K562 (cell line): ENCODE measurements at regions not wholly inside any gene's neighbourhood (a gene's known extent, or its start where the extent isn't known, plus 50 kb on each side); places are given as distances from the start of the nearest gene placed in this dataset.
A peak's percentile ranks its signal among the peaks of the same experiment; 100 is the strongest.

ENCODE experiments used
- BRD9 ChIP-seq: fragments of 450-650 bp; IDR thresholded peaks from 2 replicates; pipeline ENCODE4 v1.6.1; 2018; ENCODE audit warnings: low read depth; ENCODE audit not compliant: partially characterized antibody
- CBX3 ChIP-seq, 2 experiments: IDR thresholded peaks; 1 replicate in 1 of 2; 2 replicates in 1 of 2; pipeline ENCODE4 v1.6.1; 2012; ENCODE audit warnings: inconsistent platforms in 2 of 2, low read length in 2 of 2, borderline replicate concordance in 1 of 2, control low read depth in 1 of 2
- DNMT1 ChIP-seq: fragments of 450-650 bp; IDR thresholded peaks from 2 replicates; pipeline ENCODE4 v1.6.1; 2016; ENCODE audit warnings: antibody characterized with exemption, mild to moderate bottlenecking
- KAT7 ChIP-seq: sonication (generic); formaldehyde crosslinking; IDR thresholded peaks from 2 replicates; pipeline ENCODE4 v1.8.0; 2022; ENCODE audit warnings: missing genetic modification reagents, mild to moderate bottlenecking, borderline replicate concordance
- MAFF ChIP-seq: IDR thresholded peaks from 2 replicates; pipeline ENCODE4 v1.6.1; 2012; ENCODE audit warnings: low read length, improper control_type of control experiment
- MEF2A ChIP-seq: IDR thresholded peaks from 2 replicates; pipeline ENCODE4 v1.6.1; 2011; ENCODE audit warnings: low read depth, mild to moderate bottlenecking, low read length, moderate library complexity; ENCODE audit not compliant: control insufficient read depth
- NCOA4 ChIP-seq: fragments of 450-650 bp; IDR thresholded peaks from 2 replicates; pipeline ENCODE4 v1.6.1; 2018; ENCODE audit warnings: mild to moderate bottlenecking; ENCODE audit not compliant: partially characterized antibody
- NCOR1 ChIP-seq: fragments of 450-650 bp; IDR thresholded peaks from 2 replicates; pipeline ENCODE4 v1.6.1; 2016; ENCODE audit warnings: mild to moderate bottlenecking, moderate library complexity
- NR3C1 ChIP-seq: sonication (generic); formaldehyde crosslinking; IDR thresholded peaks from 2 replicates; pipeline ENCODE4 v1.8.1; 2022; ENCODE audit warnings: missing genetic modification reagents
- PHB2 ChIP-seq: fragments of 450-650 bp; IDR thresholded peaks from 2 replicates; pipeline ENCODE4 v1.6.1; 2017; ENCODE audit warnings: low read depth
- POLR2AphosphoS5 ChIP-seq: IDR thresholded peaks from 2 replicates; pipeline ENCODE4 v1.6.1; 2011; ENCODE audit warnings: mild to moderate bottlenecking, low read depth, low read length, moderate library complexity; ENCODE audit not compliant: control insufficient read depth, insufficient read depth
- RREB1 ChIP-seq: fragments of 250-450 bp; sonication (Bioruptor Pico); IDR thresholded peaks from 2 replicates; pipeline ENCODE4 v1.4.0; 2020
- ZBTB8A ChIP-seq: fragments of 450-650 bp; IDR thresholded peaks from 2 replicates; pipeline ENCODE4 v1.6.1; 2018; ENCODE audit warnings: mild to moderate bottlenecking, moderate library complexity; ENCODE audit not compliant: partially characterized antibody
- ZNF121 ChIP-seq: sonication (generic); formaldehyde crosslinking; conservative IDR thresholded peaks from 2 replicates; pipeline ENCODE4 v1.8.0; 2022; ENCODE audit warnings: missing genetic modification reagents
- ZNF224 ChIP-seq: sonication (generic); formaldehyde crosslinking; IDR thresholded peaks from 2 replicates; pipeline ENCODE4 v1.8.0; 2022; ENCODE audit warnings: mild to moderate bottlenecking, missing genetic modification reagents
- ZNF551 ChIP-seq: fragments of 250-450 bp; sonication (Bioruptor Pico); IDR thresholded peaks from 2 replicates; pipeline ENCODE4 v1.5.0; 2021; ENCODE audit warnings: mild to moderate bottlenecking, moderate library complexity
- TF ChIP-seq, protein P1 (sequence below): fragments of 250-450 bp; sonication (Bioruptor Pico); IDR thresholded peaks from 2 replicates; pipeline ENCODE4 v1.4.0; 2020; ENCODE audit warnings: mild to moderate bottlenecking
- TF ChIP-seq, protein P2 (sequence below): sonication (generic); formaldehyde crosslinking; IDR thresholded peaks from 2 replicates; pipeline ENCODE4 v1.8.1; 2023; ENCODE audit warnings: mild to moderate bottlenecking, missing genetic modification reagents

DNA sequence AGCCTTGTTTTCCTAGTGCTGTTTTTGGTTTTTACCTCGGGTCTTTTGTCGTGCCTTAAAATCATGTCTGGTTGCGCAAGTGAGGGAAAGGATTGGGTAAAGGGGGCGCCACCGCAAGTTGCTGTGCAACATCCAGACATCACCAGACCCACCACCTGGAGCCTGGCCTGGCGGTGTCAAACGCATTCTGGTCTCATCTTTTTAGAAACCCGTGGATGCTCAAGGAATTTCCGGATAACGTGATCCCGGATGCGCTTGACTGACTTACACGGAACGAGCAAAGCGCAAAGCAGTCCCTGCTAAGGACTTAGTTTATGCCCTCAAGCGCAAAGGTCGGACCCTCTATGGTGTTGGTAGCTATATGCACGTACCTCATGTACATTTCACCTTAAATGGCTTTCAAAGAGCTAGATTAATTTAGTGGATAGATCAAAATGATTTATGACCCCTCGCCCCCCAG, 105.2 kb downstream of the OR2B2 start (continued):
- TF ChIP-seq, protein P1, sequence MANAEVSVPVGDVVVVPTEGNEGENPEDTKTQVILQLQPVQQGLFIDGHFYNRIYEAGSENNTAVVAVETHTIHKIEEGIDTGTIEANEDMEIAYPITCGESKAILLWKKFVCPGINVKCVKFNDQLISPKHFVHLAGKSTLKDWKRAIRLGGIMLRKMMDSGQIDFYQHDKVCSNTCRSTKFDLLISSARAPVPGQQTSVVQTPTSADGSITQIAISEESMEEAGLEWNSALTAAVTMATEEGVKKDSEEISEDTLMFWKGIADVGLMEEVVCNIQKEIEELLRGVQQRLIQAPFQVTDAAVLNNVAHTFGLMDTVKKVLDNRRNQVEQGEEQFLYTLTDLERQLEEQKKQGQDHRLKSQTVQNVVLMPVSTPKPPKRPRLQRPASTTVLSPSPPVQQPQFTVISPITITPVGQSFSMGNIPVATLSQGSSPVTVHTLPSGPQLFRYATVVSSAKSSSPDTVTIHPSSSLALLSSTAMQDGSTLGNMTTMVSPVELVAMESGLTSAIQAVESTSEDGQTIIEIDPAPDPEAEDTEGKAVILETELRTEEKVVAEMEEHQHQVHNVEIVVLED (CRISPR knock-in tag), result no peak
- TF ChIP-seq MAFF (0 out of 2 replicates have a peak, but pooled peaks have one; percentile 0), RREB1 (CRISPR knock-in tag) (no peak), CBX3 (IDR thresholded peaks at IDR 0.05; ENCODE audit: borderline replicate concordance in 1 of 2, low read length in 2 of 2) (no peak; a peak in 1 of 3 replicates), KAT7 (CRISPR knock-in tag) (0 out of 2 replicates have a peak, but pooled peaks have one; percentile 62), ZBTB8A (no peak), ZNF551 (no peak), ZNF121 (CRISPR knock-in tag) (0 out of 2 replicates have a peak, but pooled peaks have one; percentile 11), POLR2AphosphoS5 (peak; percentile 53; the same call in 1 of the 2 replicates), MEF2A (no peak; the same call in 1 of the 2 replicates), NR3C1 (CRISPR knock-in tag) (no peak), ZNF224 (CRISPR knock-in tag) (peak; percentile 80; the same call in 1 of the 2 replicates), NCOR1 (no peak), BRD9 (no peak), PHB2 (no peak), NCOA4 (no peak), DNMT1 (no peak)
- TF ChIP-seq, protein P2, sequence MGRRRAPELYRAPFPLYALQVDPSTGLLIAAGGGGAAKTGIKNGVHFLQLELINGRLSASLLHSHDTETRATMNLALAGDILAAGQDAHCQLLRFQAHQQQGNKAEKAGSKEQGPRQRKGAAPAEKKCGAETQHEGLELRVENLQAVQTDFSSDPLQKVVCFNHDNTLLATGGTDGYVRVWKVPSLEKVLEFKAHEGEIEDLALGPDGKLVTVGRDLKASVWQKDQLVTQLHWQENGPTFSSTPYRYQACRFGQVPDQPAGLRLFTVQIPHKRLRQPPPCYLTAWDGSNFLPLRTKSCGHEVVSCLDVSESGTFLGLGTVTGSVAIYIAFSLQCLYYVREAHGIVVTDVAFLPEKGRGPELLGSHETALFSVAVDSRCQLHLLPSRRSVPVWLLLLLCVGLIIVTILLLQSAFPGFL, result no peak
